Glomerular endothelial cell (primary cell): ENCODE measurements at regions not wholly inside any gene's neighbourhood (a gene's known extent, or its start where the extent isn't known, plus 50 kb on each side); places are given as distances from the start of the nearest gene placed in this dataset.

Experiments
- DNase-seq: peaks from one replicate; pipeline ENCODE4 v3.0.0-alpha.2; 2011; ENCODE audit warnings: low read depth, low spot score; ENCODE audit errors: extremely low read depth

GRCh38 chr14:45400950-45401640 is 148.1 kb upstream of the MIS18BP1 start:
- no peak for DNase-seq

GRCh38 chr14:45400509-45400908 is 147.5 kb upstream of the MIS18BP1 start:
- DNase-seq: no peak

GRCh38 chr14:45381091-45381490 is 128.1 kb upstream of the MIS18BP1 start:
- no peak for DNase-seq

GRCh38 chr14:45377166-45377565 is 124.2 kb upstream of the MIS18BP1 start:
- DNase-seq: no peak

GRCh38 chr14:45373877-45374276 is 120.9 kb upstream of the MIS18BP1 start:
- DNase-seq: no peak

- DNase-seq: no peak
Observed at GRCh38 chr14:45364565-45365156, 111.7 kb upstream of the MIS18BP1 start.

GRCh38 chr14:45362505-45362904 is 109.5 kb upstream of the MIS18BP1 start:
- no peak for DNase-seq

- DNase-seq: no peak
Observed at GRCh38 chr14:45361727-45362126, 108.7 kb upstream of the MIS18BP1 start.

GRCh38 chr14:45359746-45360145 is 106.7 kb upstream of the MIS18BP1 start:
- DNase-seq: no peak

- no peak for DNase-seq
Observed at GRCh38 chr14:45332360-45332988, 79.5 kb upstream of the MIS18BP1 start.

- no peak for DNase-seq
Observed at GRCh38 chr14:45308745-45309397, 55.9 kb upstream of the MIS18BP1 start.
